ENCODE measurements at regions not wholly inside any gene's neighbourhood (a gene's known extent, or its start where the extent isn't known, plus 50 kb on each side); places are given as distances from the start of the nearest gene placed in this dataset.

- no peak for TF ChIP-seq CTCF (IDR thresholded peaks at IDR 0.05; ENCODE audit: poor library complexity, severe bottlenecking)
- no peak for TF ChIP-seq EZH2 (IDR thresholded peaks at IDR 0.05; ENCODE audit: borderline replicate concordance, insufficient read depth, low read length, poor library complexity, severe bottlenecking)
Measured at GRCh38 chr3:144403040-144403457, 431.4 kb downstream of the DIPK2A start.
